ENCODE measurements at regions not wholly inside any gene's neighbourhood (a gene's known extent, or its start where the extent isn't known, plus 50 kb on each side); places are given as distances from the start of the nearest gene placed in this dataset.

- Histone ChIP-seq H3K27me3 (ENCODE audit: low read length) (no peaks in the 10 kb centered on the region), H4K20me1 (ENCODE audit: low read depth, low read length) (no peaks in the 10 kb centered on the region), H3K79me2 (ENCODE audit: insufficient read depth, low read length) (no peaks in the 10 kb centered on the region), H3K9me2 (replicated peaks; ENCODE audit: insufficient read depth, low read length) (no peaks in the 10 kb centered on the region), H3K27ac (ENCODE audit: low read depth, low read length) (no peak overlapping the region), H3K4me3 (ENCODE audit: insufficient read depth, low read length, poor library complexity, severe bottlenecking) (no peak overlapping the region), H2AFZ (ENCODE audit: low read depth, low read length, severe bottlenecking) (no peak overlapping the region), H3K9me3 (ENCODE audit: insufficient read depth, low read length) (no peaks in the 10 kb centered on the region), H3F3A (ENCODE audit: insufficient read depth) (no peaks in the 10 kb centered on the region), H3K4me2 (ENCODE audit: low read depth, low read length, poor library complexity, severe bottlenecking) (no peak overlapping the region), H3K9ac (ENCODE audit: low read length) (no peak overlapping the region), H3K36me3 (ENCODE audit: low read length) (no peaks in the 10 kb centered on the region)
- TF ChIP-seq EZH2phosphoT487 (conservative IDR thresholded peaks at IDR 0.05; ENCODE audit: low read length) = no peak
- TF ChIP-seq CTCF (IDR thresholded peaks at IDR 0.05; ENCODE audit: insufficient read depth, low read length, poor library complexity, severe bottlenecking) = no peak
Observed at GRCh38 chr13:23988546-23989122, 91.3 kb upstream of the C1QTNF9B start.

GRCh38 chr13:23990455-23990854, 93.2 kb upstream of the C1QTNF9B start:
- Histone ChIP-seq H3K4me3 (ENCODE audit: insufficient read depth, low read length, poor library complexity, severe bottlenecking) (no peak overlapping the region), H3K27ac (ENCODE audit: low read depth, low read length) (no peak overlapping the region), H4K20me1 (ENCODE audit: low read depth, low read length) (no peaks in the 10 kb centered on the region), H3F3A (ENCODE audit: insufficient read depth) (no peaks in the 10 kb centered on the region), H2AFZ (ENCODE audit: low read depth, low read length, severe bottlenecking) (no peak overlapping the region), H3K9me3 (ENCODE audit: insufficient read depth, low read length) (no peaks in the 10 kb centered on the region), H3K27me3 (ENCODE audit: low read length) (no peaks in the 10 kb centered on the region), H3K4me2 (ENCODE audit: low read depth, low read length, poor library complexity, severe bottlenecking) (no peak overlapping the region), H3K9me2 (replicated peaks; ENCODE audit: insufficient read depth, low read length) (no peaks in the 10 kb centered on the region), H3K36me3 (ENCODE audit: low read length) (no peaks in the 10 kb centered on the region), H3K79me2 (ENCODE audit: insufficient read depth, low read length) (no peaks in the 10 kb centered on the region), H3K9ac (ENCODE audit: low read length) (no peak overlapping the region)
- no peak for TF ChIP-seq CTCF (IDR thresholded peaks at IDR 0.05; ENCODE audit: insufficient read depth, low read length, poor library complexity, severe bottlenecking)
- no peak for TF ChIP-seq EZH2phosphoT487 (conservative IDR thresholded peaks at IDR 0.05; ENCODE audit: low read length)

- Histone ChIP-seq H3F3A (ENCODE audit: insufficient read depth) (no peaks in the 10 kb centered on the region), H3K9me2 (replicated peaks; ENCODE audit: insufficient read depth, low read length) (no peaks in the 10 kb centered on the region), H4K20me1 (ENCODE audit: low read depth, low read length) (no peaks in the 10 kb centered on the region), H3K27ac (ENCODE audit: low read depth, low read length) (no peak overlapping the region), H3K9ac (ENCODE audit: low read length) (no peak overlapping the region), H3K79me2 (ENCODE audit: insufficient read depth, low read length) (no peaks in the 10 kb centered on the region), H2AFZ (ENCODE audit: low read depth, low read length, severe bottlenecking) (no peak overlapping the region), H3K27me3 (ENCODE audit: low read length) (no peaks in the 10 kb centered on the region), H3K4me2 (ENCODE audit: low read depth, low read length, poor library complexity, severe bottlenecking) (no peak overlapping the region), H3K36me3 (ENCODE audit: low read length) (no peaks in the 10 kb centered on the region), H3K9me3 (ENCODE audit: insufficient read depth, low read length) (no peaks in the 10 kb centered on the region), H3K4me3 (ENCODE audit: insufficient read depth, low read length, poor library complexity, severe bottlenecking) (no peak overlapping the region)
- TF ChIP-seq EZH2phosphoT487 (conservative IDR thresholded peaks at IDR 0.05; ENCODE audit: low read length) (no peak), CTCF (IDR thresholded peaks at IDR 0.05; ENCODE audit: insufficient read depth, low read length, poor library complexity, severe bottlenecking) (no peak)
Observed at GRCh38 chr13:23991119-23991518, 93.8 kb upstream of the C1QTNF9B start.
